Gastrocnemius medialis (tissue), 4 donors: ENCODE measurements at regions not wholly inside any gene's neighbourhood (a gene's known extent, or its start where the extent isn't known, plus 50 kb on each side); places are given as distances from the start of the nearest gene placed in this dataset.

Source experiments
- CTCF ChIP-seq, 5 experiments: fragments of 450-650 bp in 3 of 5; fragments of 200-600 bp in 2 of 5; sonication (generic) in 2 of 5; IDR thresholded peaks in 4 of 5; conservative IDR thresholded peaks in 1 of 5; 1 replicate in 4 of 5; 2 replicates in 1 of 5; pipeline ENCODE4 v1.5.1; 2016 to 2019; ENCODE audit warnings: antibody characterized with exemption in 5 of 5, mild to moderate bottlenecking in 3 of 5, moderate library complexity in 3 of 5
- POLR2A ChIP-seq, 2 donors: fragments of 450-650 bp; IDR thresholded peaks; one replicate each; pipeline ENCODE4 v1.6.1; 2017; ENCODE audit warnings: antibody characterized with exemption in 2 of 2, mild to moderate bottlenecking in 2 of 2, moderate library complexity in 2 of 2

- no peak for TF ChIP-seq CTCF (IDR thresholded peaks at IDR 0.05 in 4 of 5, conservative IDR thresholded peaks at IDR 0.05 in 1 of 5)
- no peak for TF ChIP-seq POLR2A (IDR thresholded peaks at IDR 0.05)
Measured at GRCh38 chr3:25872200-25872877, 82.4 kb downstream of the OXSM start.
